ENCODE measurements at regions not wholly inside any gene's neighbourhood (a gene's known extent, or its start where the extent isn't known, plus 50 kb on each side); places are given as distances from the start of the nearest gene placed in this dataset.

GRCh38 chr4:77481856-77482255 is 123.8 kb upstream of the CXCL13 start:
- TF ChIP-seq CTCF (IDR thresholded peaks at IDR 0.05; ENCODE audit: low read depth, low read length): no peak
- TF ChIP-seq EZH2phosphoT487 (IDR thresholded peaks at IDR 0.05; ENCODE audit: low read depth): no peak
